ENCODE measurements at regions not wholly inside any gene's neighbourhood (a gene's known extent, or its start where the extent isn't known, plus 50 kb on each side); places are given as distances from the start of the nearest gene placed in this dataset.

- DNase-seq = no peak
- Histone ChIP-seq H3K27ac (no peak overlapping the region), H3K9me3 (ENCODE audit: insufficient read depth, low read depth) (no peaks in the 10 kb centered on the region; the same call in 1 of the 2 replicates), H3F3A (ENCODE audit: insufficient read depth, low read depth) (no peaks in the 10 kb centered on the region), H3K36me3 (ENCODE audit: low read depth) (no peaks in the 10 kb centered on the region), H3K4me2 (no peak overlapping the region), H3K4me3 (no peak overlapping the region), H3K4me1 (replicated peaks; ENCODE audit: insufficient read depth) (no peaks in the 10 kb centered on the region), H3K79me2 (ENCODE audit: low read depth) (no peaks in the 10 kb centered on the region), H4K20me1 (ENCODE audit: insufficient read depth) (0 out of 2 replicates have a peak, but pooled peaks cover 3% of the 10 kb centered on the region), H2AFZ (no peak overlapping the region), H3K27me3 (ENCODE audit: insufficient read depth, low read depth) (peaks cover 100% of the 10 kb centered on the region), H3K9me2 (ENCODE audit: insufficient read depth) (no peaks in the 10 kb centered on the region)
- ChIA-PET CTCF (interaction anchor here (0.5 kb wide), 1 partner anchor 59 kb away, joined by 3 read pairs; no protein-coding TSS in a partner anchor), POLR2A (ENCODE audit: unreplicated experiment) (no interaction called here)
- TF ChIP-seq EZH2 (IDR thresholded peaks at IDR 0.05; ENCODE audit: low read depth) (no peak), CTCF (conservative IDR thresholded peaks at IDR 0.05) (no peak)
- BruUV-seq (replicated peaks) = no TSS peak
- intact Hi-C loops (cut with micrococcal nuclease; ENCODE audit: unreplicated experiment) = no loop called here
Measured at GRCh38 chr13:111484141-111484925, 163.9 kb downstream of the TEX29 start.

GRCh38 chr13:111484959-111485358 lies 164.5 kb downstream of the TEX29 start:
- H3F3A ChIP-seq (ENCODE audit: insufficient read depth, low read depth) = no peaks in the 10 kb centered on the region
- no peak for DNase-seq
- CTCF ChIA-PET = no interaction called here
- no peak overlapping the region for H3K4me2 ChIP-seq
- no peak overlapping the region for H2AFZ ChIP-seq
- no peak overlapping the region for H3K4me3 ChIP-seq
- H3K4me1 ChIP-seq (replicated peaks; ENCODE audit: insufficient read depth) = no peaks in the 10 kb centered on the region
- H3K9me2 ChIP-seq (ENCODE audit: insufficient read depth) = no peaks in the 10 kb centered on the region
- H3K27ac ChIP-seq = no peak overlapping the region
- peaks cover 100% of the 10 kb centered on the region for H3K27me3 ChIP-seq (ENCODE audit: insufficient read depth, low read depth)
- TF ChIP-seq CTCF (conservative IDR thresholded peaks at IDR 0.05) (no peak), EZH2 (IDR thresholded peaks at IDR 0.05; ENCODE audit: low read depth) (no peak)
- no TSS peak for BruUV-seq (replicated peaks)
- H3K36me3 ChIP-seq (ENCODE audit: low read depth) = no peaks in the 10 kb centered on the region
- POLR2A ChIA-PET (ENCODE audit: unreplicated experiment) = no interaction called here
- intact Hi-C loops (cut with micrococcal nuclease; ENCODE audit: unreplicated experiment) = no loop called here
- no peaks in the 10 kb centered on the region for H3K79me2 ChIP-seq (ENCODE audit: low read depth)
- H4K20me1 ChIP-seq (ENCODE audit: insufficient read depth) = 0 out of 2 replicates have a peak, but pooled peaks cover 3% of the 10 kb centered on the region
- no peaks in the 10 kb centered on the region; the same call in 1 of the 2 replicates for H3K9me3 ChIP-seq (ENCODE audit: insufficient read depth, low read depth)

- Histone ChIP-seq H3F3A (ENCODE audit: insufficient read depth, low read depth) (no peaks in the 10 kb centered on the region), H2AFZ (no peak overlapping the region), H3K4me3 (no peak overlapping the region), H4K20me1 (ENCODE audit: insufficient read depth) (0 out of 2 replicates have a peak, but pooled peaks cover 3% of the 10 kb centered on the region), H3K9me2 (ENCODE audit: insufficient read depth) (no peaks in the 10 kb centered on the region), H3K79me2 (ENCODE audit: low read depth) (no peaks in the 10 kb centered on the region), H3K4me1 (replicated peaks; ENCODE audit: insufficient read depth) (no peaks in the 10 kb centered on the region), H3K4me2 (no peak overlapping the region), H3K27me3 (ENCODE audit: insufficient read depth, low read depth) (peaks cover 100% of the 10 kb centered on the region), H3K27ac (no peak overlapping the region), H3K36me3 (ENCODE audit: low read depth) (no peaks in the 10 kb centered on the region), H3K9me3 (ENCODE audit: insufficient read depth, low read depth) (peaks cover 2% of the 10 kb centered on the region; the same call in 1 of the 2 replicates)
- intact Hi-C loops (cut with micrococcal nuclease; ENCODE audit: unreplicated experiment) = no loop called here
- ChIA-PET CTCF (no interaction called here), POLR2A (ENCODE audit: unreplicated experiment) (no interaction called here)
- no peak for DNase-seq
- no peak for TF ChIP-seq EZH2 (IDR thresholded peaks at IDR 0.05; ENCODE audit: low read depth)
- no TSS peak for BruUV-seq (replicated peaks)
Measured at GRCh38 chr13:111485491-111486250, 165.2 kb downstream of the TEX29 start.

Measured in PC-9 (cell line).